NB4 (cell line): ENCODE measurements at regions not wholly inside any gene's neighbourhood (a gene's known extent, or its start where the extent isn't known, plus 50 kb on each side); places are given as distances from the start of the nearest gene placed in this dataset.

Experiments used
- POLR2A ChIP-seq: IDR thresholded peaks from 2 replicates; pipeline ENCODE4 v1.6.1; 2011; ENCODE audit warnings: mild to moderate bottlenecking; ENCODE audit not compliant: insufficient read length; ENCODE audit errors: extremely low read depth
- TF ChIP-seq, protein P1 (sequence below): IDR thresholded peaks from one replicate; pipeline ENCODE4 v1.5.1; 2012; ENCODE audit warnings: low read depth, low read length

DNA sequence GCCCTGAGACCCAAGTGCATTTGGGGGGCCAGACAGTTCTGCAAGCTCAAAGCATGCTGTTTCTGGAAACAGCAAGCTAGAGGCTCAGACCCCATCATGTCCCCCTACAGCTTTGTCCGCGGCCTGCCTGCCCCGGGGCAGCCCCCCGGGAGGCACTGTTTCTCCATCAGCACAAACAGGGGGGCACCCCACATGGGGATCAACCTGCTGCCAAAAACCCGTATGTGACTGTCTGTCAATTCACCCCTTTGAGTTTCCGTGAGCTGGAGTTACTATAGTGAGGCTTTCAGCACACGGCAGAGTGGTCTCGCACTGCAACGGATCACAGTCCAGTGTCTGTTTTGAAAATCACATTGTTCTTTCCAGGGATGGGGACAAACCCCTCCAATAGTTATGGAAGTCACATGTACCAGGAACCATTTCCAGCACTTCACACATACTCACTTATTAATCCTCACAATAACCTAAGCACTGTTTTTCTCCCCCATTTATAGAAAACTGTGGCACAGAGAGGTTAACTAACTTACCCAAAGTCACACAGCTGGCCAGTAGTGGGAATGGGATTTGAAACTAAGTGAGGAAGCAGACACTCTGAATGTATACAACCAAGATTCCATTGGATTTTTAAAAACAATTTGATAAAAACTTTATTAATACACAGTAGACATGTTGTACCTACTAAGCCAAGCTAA is 269.0 kb downstream of the C16orf95 start:
- TF ChIP-seq, protein P1, sequence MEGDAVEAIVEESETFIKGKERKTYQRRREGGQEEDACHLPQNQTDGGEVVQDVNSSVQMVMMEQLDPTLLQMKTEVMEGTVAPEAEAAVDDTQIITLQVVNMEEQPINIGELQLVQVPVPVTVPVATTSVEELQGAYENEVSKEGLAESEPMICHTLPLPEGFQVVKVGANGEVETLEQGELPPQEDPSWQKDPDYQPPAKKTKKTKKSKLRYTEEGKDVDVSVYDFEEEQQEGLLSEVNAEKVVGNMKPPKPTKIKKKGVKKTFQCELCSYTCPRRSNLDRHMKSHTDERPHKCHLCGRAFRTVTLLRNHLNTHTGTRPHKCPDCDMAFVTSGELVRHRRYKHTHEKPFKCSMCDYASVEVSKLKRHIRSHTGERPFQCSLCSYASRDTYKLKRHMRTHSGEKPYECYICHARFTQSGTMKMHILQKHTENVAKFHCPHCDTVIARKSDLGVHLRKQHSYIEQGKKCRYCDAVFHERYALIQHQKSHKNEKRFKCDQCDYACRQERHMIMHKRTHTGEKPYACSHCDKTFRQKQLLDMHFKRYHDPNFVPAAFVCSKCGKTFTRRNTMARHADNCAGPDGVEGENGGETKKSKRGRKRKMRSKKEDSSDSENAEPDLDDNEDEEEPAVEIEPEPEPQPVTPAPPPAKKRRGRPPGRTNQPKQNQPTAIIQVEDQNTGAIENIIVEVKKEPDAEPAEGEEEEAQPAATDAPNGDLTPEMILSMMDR = no peak
- TF ChIP-seq POLR2A = no peak
